ENCODE measurements at regions not wholly inside any gene's neighbourhood (a gene's known extent, or its start where the extent isn't known, plus 50 kb on each side); places are given as distances from the start of the nearest gene placed in this dataset.

GRCh38 chr7:51802718-51803117 is 486.1 kb upstream of the COBL start:
- no peak for DNase-seq
- Histone ChIP-seq H3K27me3 (replicated peaks in 2 of 5; ENCODE audit: control insufficient read depth in 4 of 5, insufficient read depth in 5 of 5, low read length in 4 of 5) (no peaks in the 10 kb centered on the region), H3K4me3 (ENCODE audit: control insufficient read depth in 1 of 7, extremely low read depth in 1 of 7, insufficient read depth in 4 of 7, low read depth in 2 of 7, low read length in 6 of 7) (no peak overlapping the region), H3K36me3 (ENCODE audit: control insufficient read depth in 4 of 4, insufficient read depth in 4 of 4, low read length in 3 of 4) (no peaks in the 10 kb centered on the region), H3K4me1 (ENCODE audit: control extremely low read depth in 1 of 4, control insufficient read depth in 4 of 4, insufficient read depth in 4 of 4, low read length in 3 of 4) (no peaks in the 10 kb centered on the region), H3K27ac (ENCODE audit: insufficient read depth in 1 of 2, low read depth in 1 of 2, low read length in 2 of 2, poor library complexity in 1 of 2, severe bottlenecking in 2 of 2) (no peak overlapping the region), H3K9me3 (ENCODE audit: control extremely low read depth in 1 of 5, control insufficient read depth in 4 of 5, insufficient read depth in 2 of 5, low read depth in 1 of 5, low read length in 4 of 5) (no peaks in the 10 kb centered on the region)
- POLR2A ChIA-PET, result no interaction called here
- CTCF ChIA-PET, result no interaction called here
- 30% methylated on average over 4 of the region's 5 CpGs for WGBS (ENCODE audit: insufficient coverage)

GRCh38 chr7:51797371-51797770 is 480.8 kb upstream of the COBL start:
- H3K9me3 ChIP-seq (ENCODE audit: control extremely low read depth in 1 of 5, control insufficient read depth in 4 of 5, insufficient read depth in 2 of 5, low read depth in 1 of 5, low read length in 4 of 5), result no peaks in the 10 kb centered on the region
- no peak overlapping the region for H3K4me3 ChIP-seq (ENCODE audit: control insufficient read depth in 1 of 7, extremely low read depth in 1 of 7, insufficient read depth in 4 of 7, low read depth in 2 of 7, low read length in 6 of 7)
- DNase-seq, result no peak
- no CpG with 5 or more reads among the region's 1 CpG for WGBS (ENCODE audit: insufficient coverage)
- ChIA-PET CTCF (no interaction called here), POLR2A (no interaction called here)
- H3K27ac ChIP-seq (ENCODE audit: insufficient read depth in 1 of 2, low read depth in 1 of 2, low read length in 2 of 2, poor library complexity in 1 of 2, severe bottlenecking in 2 of 2), result no peak overlapping the region
- no peaks in the 10 kb centered on the region for H3K27me3 ChIP-seq (replicated peaks in 2 of 5; ENCODE audit: control insufficient read depth in 4 of 5, insufficient read depth in 5 of 5, low read length in 4 of 5)
- H3K4me1 ChIP-seq (ENCODE audit: control extremely low read depth in 1 of 4, control insufficient read depth in 4 of 4, insufficient read depth in 4 of 4, low read length in 3 of 4), result no peaks in the 10 kb centered on the region
- no peaks in the 10 kb centered on the region for H3K36me3 ChIP-seq (ENCODE audit: control insufficient read depth in 4 of 4, insufficient read depth in 4 of 4, low read length in 3 of 4)

- Histone ChIP-seq H3K27me3 (replicated peaks in 2 of 5; ENCODE audit: control insufficient read depth in 4 of 5, insufficient read depth in 5 of 5, low read length in 4 of 5) (no peaks in the 10 kb centered on the region), H3K4me3 (ENCODE audit: control insufficient read depth in 1 of 7, extremely low read depth in 1 of 7, insufficient read depth in 4 of 7, low read depth in 2 of 7, low read length in 6 of 7) (no peak overlapping the region), H3K27ac (ENCODE audit: insufficient read depth in 1 of 2, low read depth in 1 of 2, low read length in 2 of 2, poor library complexity in 1 of 2, severe bottlenecking in 2 of 2) (no peak overlapping the region), H3K9me3 (ENCODE audit: control extremely low read depth in 1 of 5, control insufficient read depth in 4 of 5, insufficient read depth in 2 of 5, low read depth in 1 of 5, low read length in 4 of 5) (peaks cover 0 to 1% (median 0%) of the 10 kb centered on the region in 5 experiments), H3K36me3 (ENCODE audit: control insufficient read depth in 4 of 4, insufficient read depth in 4 of 4, low read length in 3 of 4) (no peaks in the 10 kb centered on the region), H3K4me1 (ENCODE audit: control extremely low read depth in 1 of 4, control insufficient read depth in 4 of 4, insufficient read depth in 4 of 4, low read length in 3 of 4) (no peaks in the 10 kb centered on the region)
- DNase-seq, result no peak
- POLR2A ChIA-PET, result no interaction called here
- CTCF ChIA-PET, result no interaction called here
- 100% methylated on average over 1 of the region's 1 CpG for WGBS (ENCODE audit: insufficient coverage)
Measured at GRCh38 chr7:51792796-51793195, 476.2 kb upstream of the COBL start.

- H3K27ac ChIP-seq (ENCODE audit: insufficient read depth in 1 of 2, low read depth in 1 of 2, low read length in 2 of 2, poor library complexity in 1 of 2, severe bottlenecking in 2 of 2), result no peak overlapping the region
- no peaks in the 10 kb centered on the region for H3K36me3 ChIP-seq (ENCODE audit: control insufficient read depth in 4 of 4, insufficient read depth in 4 of 4, low read length in 3 of 4)
- H3K4me3 ChIP-seq (ENCODE audit: control insufficient read depth in 1 of 7, extremely low read depth in 1 of 7, insufficient read depth in 4 of 7, low read depth in 2 of 7, low read length in 6 of 7), result no peak overlapping the region
- CTCF ChIA-PET, result no interaction called here
- peaks cover 0 to 1% (median 0%) of the 10 kb centered on the region in 5 experiments for H3K9me3 ChIP-seq (ENCODE audit: control extremely low read depth in 1 of 5, control insufficient read depth in 4 of 5, insufficient read depth in 2 of 5, low read depth in 1 of 5, low read length in 4 of 5)
- POLR2A ChIA-PET, result no interaction called here
- H3K27me3 ChIP-seq (replicated peaks in 2 of 5; ENCODE audit: control insufficient read depth in 4 of 5, insufficient read depth in 5 of 5, low read length in 4 of 5), result no peaks in the 10 kb centered on the region
- no peak for DNase-seq
- H3K4me1 ChIP-seq (ENCODE audit: control extremely low read depth in 1 of 4, control insufficient read depth in 4 of 4, insufficient read depth in 4 of 4, low read length in 3 of 4), result no peaks in the 10 kb centered on the region
Measured at GRCh38 chr7:51789489-51789888, 472.9 kb upstream of the COBL start.

- no peaks in the 10 kb centered on the region for H3K36me3 ChIP-seq (ENCODE audit: control insufficient read depth in 4 of 4, insufficient read depth in 4 of 4, low read length in 3 of 4)
- no peaks in the 10 kb centered on the region for H3K4me1 ChIP-seq (ENCODE audit: control extremely low read depth in 1 of 4, control insufficient read depth in 4 of 4, insufficient read depth in 4 of 4, low read length in 3 of 4)
- H3K27ac ChIP-seq (ENCODE audit: insufficient read depth in 1 of 2, low read depth in 1 of 2, low read length in 2 of 2, poor library complexity in 1 of 2, severe bottlenecking in 2 of 2), result no peak overlapping the region
- WGBS (ENCODE audit: insufficient coverage), result no CpG with 5 or more reads among the region's 1 CpG
- CTCF ChIA-PET, result no interaction called here
- no peak for DNase-seq
- POLR2A ChIA-PET, result no interaction called here
- H3K9me3 ChIP-seq (ENCODE audit: control extremely low read depth in 1 of 5, control insufficient read depth in 4 of 5, insufficient read depth in 2 of 5, low read depth in 1 of 5, low read length in 4 of 5), result peaks cover 0 to 1% (median 0%) of the 10 kb centered on the region in 5 experiments
- H3K27me3 ChIP-seq (replicated peaks in 2 of 5; ENCODE audit: control insufficient read depth in 4 of 5, insufficient read depth in 5 of 5, low read length in 4 of 5), result no peaks in the 10 kb centered on the region
- H3K4me3 ChIP-seq (ENCODE audit: control insufficient read depth in 1 of 7, extremely low read depth in 1 of 7, insufficient read depth in 4 of 7, low read depth in 2 of 7, low read length in 6 of 7), result no peak overlapping the region
Measured at GRCh38 chr7:51786284-51786683, 469.7 kb upstream of the COBL start.

GRCh38 chr7:51785876-51786275 is 469.3 kb upstream of the COBL start:
- POLR2A ChIA-PET, result no interaction called here
- H3K9me3 ChIP-seq (ENCODE audit: control extremely low read depth in 1 of 5, control insufficient read depth in 4 of 5, insufficient read depth in 2 of 5, low read depth in 1 of 5, low read length in 4 of 5), result peaks cover 0 to 1% (median 0%) of the 10 kb centered on the region in 5 experiments
- no peak overlapping the region for H3K4me3 ChIP-seq (ENCODE audit: control insufficient read depth in 1 of 7, extremely low read depth in 1 of 7, insufficient read depth in 4 of 7, low read depth in 2 of 7, low read length in 6 of 7)
- no peaks in the 10 kb centered on the region for H3K27me3 ChIP-seq (replicated peaks in 2 of 5; ENCODE audit: control insufficient read depth in 4 of 5, insufficient read depth in 5 of 5, low read length in 4 of 5)
- WGBS (ENCODE audit: insufficient coverage), result 93% methylated on average over 9 of the region's 9 CpGs
- H3K4me1 ChIP-seq (ENCODE audit: control extremely low read depth in 1 of 4, control insufficient read depth in 4 of 4, insufficient read depth in 4 of 4, low read length in 3 of 4), result no peaks in the 10 kb centered on the region
- H3K36me3 ChIP-seq (ENCODE audit: control insufficient read depth in 4 of 4, insufficient read depth in 4 of 4, low read length in 3 of 4), result no peaks in the 10 kb centered on the region
- no peak for DNase-seq
- CTCF ChIA-PET, result no interaction called here
- H3K27ac ChIP-seq (ENCODE audit: insufficient read depth in 1 of 2, low read depth in 1 of 2, low read length in 2 of 2, poor library complexity in 1 of 2, severe bottlenecking in 2 of 2), result no peak overlapping the region

- no peak overlapping the region for H3K27ac ChIP-seq (ENCODE audit: insufficient read depth in 1 of 2, low read depth in 1 of 2, low read length in 2 of 2, poor library complexity in 1 of 2, severe bottlenecking in 2 of 2)
- no peaks in the 10 kb centered on the region for H3K27me3 ChIP-seq (replicated peaks in 2 of 5; ENCODE audit: control insufficient read depth in 4 of 5, insufficient read depth in 5 of 5, low read length in 4 of 5)
- H3K4me1 ChIP-seq (ENCODE audit: control extremely low read depth in 1 of 4, control insufficient read depth in 4 of 4, insufficient read depth in 4 of 4, low read length in 3 of 4), result no peaks in the 10 kb centered on the region
- 96% methylated on average over 4 of the region's 4 CpGs for WGBS (ENCODE audit: insufficient coverage)
- H3K4me3 ChIP-seq (ENCODE audit: control insufficient read depth in 1 of 7, extremely low read depth in 1 of 7, insufficient read depth in 4 of 7, low read depth in 2 of 7, low read length in 6 of 7), result no peak overlapping the region
- CTCF ChIA-PET, result no interaction called here
- no peaks in the 10 kb centered on the region for H3K36me3 ChIP-seq (ENCODE audit: control insufficient read depth in 4 of 4, insufficient read depth in 4 of 4, low read length in 3 of 4)
- DNase-seq, result no peak
- POLR2A ChIA-PET, result no interaction called here
- peaks cover 0 to 1% (median 0%) of the 10 kb centered on the region in 5 experiments for H3K9me3 ChIP-seq (ENCODE audit: control extremely low read depth in 1 of 5, control insufficient read depth in 4 of 5, insufficient read depth in 2 of 5, low read depth in 1 of 5, low read length in 4 of 5)
Measured at GRCh38 chr7:51785171-51785570, 468.6 kb upstream of the COBL start.
